ENCODE measurements at regions not wholly inside any gene's neighbourhood (a gene's known extent, or its start where the extent isn't known, plus 50 kb on each side); places are given as distances from the start of the nearest gene placed in this dataset.
"Not testable (repeated sequence)": the region's sequence is repeated elsewhere in the genome, so short reads cannot be mapped to it uniquely, and the experiment has no call there.

GRCh38 chr11:15821451-15821850 is 534.9 kb downstream of the SOX6 start:
- in situ Hi-C loops (cut with HindIII; ENCODE audit: low pct_ligation_motif_present, low pct_unique_long_range_greater_than_20kb, low sequenced_read_pairs), result no loop called here
- DNase-seq, result no peak

- in situ Hi-C loops (cut with HindIII; ENCODE audit: low pct_ligation_motif_present, low pct_unique_long_range_greater_than_20kb, low sequenced_read_pairs), result no loop called here
- no peak for DNase-seq
Measured at GRCh38 chr11:15824060-15824459, 532.3 kb downstream of the SOX6 start.

- in situ Hi-C loops (cut with HindIII; ENCODE audit: low pct_ligation_motif_present, low pct_unique_long_range_greater_than_20kb, low sequenced_read_pairs), result no loop called here
- no peak for DNase-seq
Measured at GRCh38 chr11:15825976-15826650, 530.2 kb downstream of the SOX6 start.

- in situ Hi-C loops (cut with HindIII; ENCODE audit: low pct_ligation_motif_present, low pct_unique_long_range_greater_than_20kb, low sequenced_read_pairs), result no loop called here
- peak; percentile 20 for DNase-seq
Measured at GRCh38 chr11:15826826-15827225, 529.5 kb downstream of the SOX6 start.

- in situ Hi-C loops (cut with HindIII; ENCODE audit: low pct_ligation_motif_present, low pct_unique_long_range_greater_than_20kb, low sequenced_read_pairs), result no loop called here
- no peak for DNase-seq
Measured at GRCh38 chr11:15828215-15828853, 528.0 kb downstream of the SOX6 start.

- DNase-seq, result no peak
- in situ Hi-C loops (cut with HindIII; ENCODE audit: low pct_ligation_motif_present, low pct_unique_long_range_greater_than_20kb, low sequenced_read_pairs), result no loop called here
Measured at GRCh38 chr11:15829312-15829711, 527.0 kb downstream of the SOX6 start.

GRCh38 chr11:15830741-15831428 is 525.5 kb downstream of the SOX6 start:
- in situ Hi-C loops (cut with HindIII; ENCODE audit: low pct_ligation_motif_present, low pct_unique_long_range_greater_than_20kb, low sequenced_read_pairs), result no loop called here
- DNase-seq, result no peak

- no peak for DNase-seq
- in situ Hi-C loops (cut with HindIII; ENCODE audit: low pct_ligation_motif_present, low pct_unique_long_range_greater_than_20kb, low sequenced_read_pairs), result no loop called here
Measured at GRCh38 chr11:15835788-15836411, 520.4 kb downstream of the SOX6 start.

- in situ Hi-C loops (cut with HindIII; ENCODE audit: low pct_ligation_motif_present, low pct_unique_long_range_greater_than_20kb, low sequenced_read_pairs), result no loop called here
- DNase-seq, result no peak
Measured at GRCh38 chr11:15836795-15837194, 519.6 kb downstream of the SOX6 start.

GRCh38 chr11:15837901-15838489 is 518.4 kb downstream of the SOX6 start:
- in situ Hi-C loops (cut with HindIII; ENCODE audit: low pct_ligation_motif_present, low pct_unique_long_range_greater_than_20kb, low sequenced_read_pairs), result no loop called here
- DNase-seq, result no peak

GRCh38 chr11:15839061-15839460 is 517.3 kb downstream of the SOX6 start:
- in situ Hi-C loops (cut with HindIII; ENCODE audit: low pct_ligation_motif_present, low pct_unique_long_range_greater_than_20kb, low sequenced_read_pairs), result no loop called here
- DNase-seq, result no peak

- no peak for DNase-seq
Measured at GRCh38 chr11:15840966-15841365, 515.4 kb downstream of the SOX6 start.

GRCh38 chr11:15841931-15842740 is 514.2 kb downstream of the SOX6 start:
- no peak for DNase-seq
- in situ Hi-C loops (cut with HindIII; ENCODE audit: low pct_ligation_motif_present, low pct_unique_long_range_greater_than_20kb, low sequenced_read_pairs), result no loop called here

More at GRCh38 chr11:15840966-15841365, 515.4 kb downstream of the SOX6 start:
- in situ Hi-C loops (cut with HindIII; ENCODE audit: low pct_ligation_motif_present, low pct_unique_long_range_greater_than_20kb, low sequenced_read_pairs), result no loop called here

GRCh38 chr11:15843309-15843872 is 513.0 kb downstream of the SOX6 start:
- no peak for DNase-seq
- in situ Hi-C loops (cut with HindIII; ENCODE audit: low pct_ligation_motif_present, low pct_unique_long_range_greater_than_20kb, low sequenced_read_pairs), result no loop called here

- DNase-seq, result no peak
- in situ Hi-C loops (cut with HindIII; ENCODE audit: low pct_ligation_motif_present, low pct_unique_long_range_greater_than_20kb, low sequenced_read_pairs), result no loop called here
Measured at GRCh38 chr11:15845261-15845660, 511.1 kb downstream of the SOX6 start.

- no peak for DNase-seq
- in situ Hi-C loops (cut with HindIII; ENCODE audit: low pct_ligation_motif_present, low pct_unique_long_range_greater_than_20kb, low sequenced_read_pairs), result no loop called here
Measured at GRCh38 chr11:15848631-15849168, 507.6 kb downstream of the SOX6 start.

GRCh38 chr11:15849257-15849656 is 507.1 kb downstream of the SOX6 start:
- in situ Hi-C loops (cut with HindIII; ENCODE audit: low pct_ligation_motif_present, low pct_unique_long_range_greater_than_20kb, low sequenced_read_pairs), result no loop called here
- DNase-seq, result no peak

GRCh38 chr11:15850335-15850734 is 506.0 kb downstream of the SOX6 start:
- DNase-seq; in situ Hi-C loops (cut with HindIII; ENCODE audit: low pct_ligation_motif_present, low pct_unique_long_range_greater_than_20kb, low sequenced_read_pairs): not testable (repeated sequence)

Data from ACHN (cell line).